GM06990 (cell line): ENCODE measurements at regions not wholly inside any gene's neighbourhood (a gene's known extent, or its start where the extent isn't known, plus 50 kb on each side); places are given as distances from the start of the nearest gene placed in this dataset.

ENCODE experiments used
- DNase-seq: peaks from one replicate; pipeline ENCODE4 v3.0.0-alpha.2; 2011; ENCODE audit not compliant: insufficient read length; ENCODE audit errors: extremely low read depth
- H3K27me3 ChIP-seq: replicated peaks from 2 replicates; pipeline ENCODE4 v1.6.0; 2011; ENCODE audit warnings: low read length; ENCODE audit not compliant: control insufficient read depth, insufficient read depth
- H3K36me3 ChIP-seq: 2 replicates; pipeline ENCODE4 v1.5.1; 2011; ENCODE audit warnings: low read length; ENCODE audit not compliant: control insufficient read depth, insufficient read depth
- H3K4me3 ChIP-seq: replicated peaks from 2 replicates; pipeline ENCODE4 v1.5.1; 2011; ENCODE audit warnings: low read depth, mild to moderate bottlenecking, control low read depth, low read length
- TF ChIP-seq, protein P1 (sequence below): IDR thresholded peaks from 2 replicates; pipeline ENCODE4 v1.5.1; 2011; ENCODE audit warnings: low read length, control low read depth, mild to moderate bottlenecking, inconsistent platforms; ENCODE audit not compliant: insufficient read depth, poor library complexity, severe bottlenecking

DNA sequence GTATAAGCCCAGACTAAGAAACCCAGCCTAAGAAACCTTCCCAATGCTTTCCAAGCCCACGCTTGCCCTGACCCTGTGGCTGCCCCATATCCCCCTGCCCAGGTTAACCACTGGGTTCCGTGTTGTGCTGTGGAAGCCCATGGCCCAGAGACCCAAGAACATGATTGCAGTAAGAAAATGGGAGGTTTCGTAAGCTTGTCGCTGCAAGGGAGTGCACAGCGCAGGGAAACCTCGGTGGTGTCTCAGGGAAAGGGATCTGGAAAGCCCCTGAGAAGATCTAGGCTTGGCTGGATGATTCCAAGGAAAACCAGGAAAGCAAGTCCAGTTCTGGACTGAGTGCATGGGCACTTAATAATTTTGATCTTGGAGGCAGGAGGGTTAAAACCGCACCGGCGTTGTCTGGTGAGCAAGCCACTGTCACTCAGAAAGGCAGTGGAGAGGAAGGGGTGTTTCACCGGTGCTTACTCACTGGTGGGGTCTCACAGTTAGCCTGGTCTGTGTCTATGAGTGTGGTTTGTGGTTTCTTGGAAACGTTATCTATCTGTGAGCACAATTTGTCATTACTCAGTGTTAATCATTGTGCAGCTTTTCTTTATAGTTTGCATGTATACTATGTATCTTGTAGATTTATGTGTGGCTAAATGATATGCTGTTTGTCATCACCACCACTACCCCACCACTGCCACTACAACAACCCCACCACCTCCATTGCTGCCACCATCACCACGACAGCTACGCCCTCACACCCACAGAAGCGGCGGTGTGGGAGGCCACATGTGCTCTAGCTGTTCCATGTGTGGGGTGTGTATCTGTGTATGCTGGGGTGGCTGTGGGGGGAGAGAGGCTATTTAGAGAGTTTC is 53.3 kb upstream of the PRDM11 start:
- no peak for DNase-seq
- Histone ChIP-seq H3K27me3 (peaks cover 3% of the 10 kb centered on the region), H3K4me3 (no peak overlapping the region), H3K36me3 (no peaks in the 10 kb centered on the region)
- TF ChIP-seq, protein P1, sequence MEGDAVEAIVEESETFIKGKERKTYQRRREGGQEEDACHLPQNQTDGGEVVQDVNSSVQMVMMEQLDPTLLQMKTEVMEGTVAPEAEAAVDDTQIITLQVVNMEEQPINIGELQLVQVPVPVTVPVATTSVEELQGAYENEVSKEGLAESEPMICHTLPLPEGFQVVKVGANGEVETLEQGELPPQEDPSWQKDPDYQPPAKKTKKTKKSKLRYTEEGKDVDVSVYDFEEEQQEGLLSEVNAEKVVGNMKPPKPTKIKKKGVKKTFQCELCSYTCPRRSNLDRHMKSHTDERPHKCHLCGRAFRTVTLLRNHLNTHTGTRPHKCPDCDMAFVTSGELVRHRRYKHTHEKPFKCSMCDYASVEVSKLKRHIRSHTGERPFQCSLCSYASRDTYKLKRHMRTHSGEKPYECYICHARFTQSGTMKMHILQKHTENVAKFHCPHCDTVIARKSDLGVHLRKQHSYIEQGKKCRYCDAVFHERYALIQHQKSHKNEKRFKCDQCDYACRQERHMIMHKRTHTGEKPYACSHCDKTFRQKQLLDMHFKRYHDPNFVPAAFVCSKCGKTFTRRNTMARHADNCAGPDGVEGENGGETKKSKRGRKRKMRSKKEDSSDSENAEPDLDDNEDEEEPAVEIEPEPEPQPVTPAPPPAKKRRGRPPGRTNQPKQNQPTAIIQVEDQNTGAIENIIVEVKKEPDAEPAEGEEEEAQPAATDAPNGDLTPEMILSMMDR, result no peak

DNA sequence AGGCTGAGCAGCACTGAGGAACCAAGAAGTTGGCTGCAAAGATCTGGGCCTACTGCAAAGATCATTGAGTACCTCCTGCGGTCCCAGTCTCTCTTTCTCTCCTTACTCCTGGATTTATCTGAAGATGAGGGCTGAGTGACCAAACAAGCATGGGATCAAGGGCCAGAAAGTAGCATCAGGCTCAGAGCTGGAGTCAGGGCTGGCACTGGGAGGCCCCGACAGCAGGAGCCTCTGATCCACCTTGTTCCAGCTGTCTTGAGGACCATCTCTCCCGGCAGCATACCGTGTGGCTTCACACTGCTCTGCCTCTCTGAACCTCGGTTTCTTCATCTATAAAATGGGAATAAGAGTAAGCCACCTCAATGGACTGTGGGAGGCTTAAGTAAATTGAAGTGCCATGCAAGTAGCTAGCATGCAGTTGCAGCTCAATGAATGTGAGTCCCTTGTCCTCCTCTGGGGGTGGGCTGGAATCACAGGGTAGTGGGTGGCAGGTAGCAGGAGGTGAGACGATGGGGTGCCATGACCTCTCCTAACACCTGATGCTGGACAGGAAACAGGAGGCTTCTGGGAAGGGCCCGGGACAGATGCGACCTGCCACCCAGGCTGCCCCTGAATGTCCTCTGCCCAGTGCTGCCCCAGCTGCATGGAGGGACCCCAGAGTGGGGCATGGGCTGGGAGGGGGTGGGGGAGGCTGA is 52.5 kb upstream of the PRDM11 start:
- Histone ChIP-seq H3K36me3 (no peaks in the 10 kb centered on the region), H3K4me3 (no peak overlapping the region), H3K27me3 (peaks cover 1% of the 10 kb centered on the region; the same call in 1 of the 2 replicates)
- TF ChIP-seq, protein P1, result no peak
- DNase-seq, result no peak

DNA sequence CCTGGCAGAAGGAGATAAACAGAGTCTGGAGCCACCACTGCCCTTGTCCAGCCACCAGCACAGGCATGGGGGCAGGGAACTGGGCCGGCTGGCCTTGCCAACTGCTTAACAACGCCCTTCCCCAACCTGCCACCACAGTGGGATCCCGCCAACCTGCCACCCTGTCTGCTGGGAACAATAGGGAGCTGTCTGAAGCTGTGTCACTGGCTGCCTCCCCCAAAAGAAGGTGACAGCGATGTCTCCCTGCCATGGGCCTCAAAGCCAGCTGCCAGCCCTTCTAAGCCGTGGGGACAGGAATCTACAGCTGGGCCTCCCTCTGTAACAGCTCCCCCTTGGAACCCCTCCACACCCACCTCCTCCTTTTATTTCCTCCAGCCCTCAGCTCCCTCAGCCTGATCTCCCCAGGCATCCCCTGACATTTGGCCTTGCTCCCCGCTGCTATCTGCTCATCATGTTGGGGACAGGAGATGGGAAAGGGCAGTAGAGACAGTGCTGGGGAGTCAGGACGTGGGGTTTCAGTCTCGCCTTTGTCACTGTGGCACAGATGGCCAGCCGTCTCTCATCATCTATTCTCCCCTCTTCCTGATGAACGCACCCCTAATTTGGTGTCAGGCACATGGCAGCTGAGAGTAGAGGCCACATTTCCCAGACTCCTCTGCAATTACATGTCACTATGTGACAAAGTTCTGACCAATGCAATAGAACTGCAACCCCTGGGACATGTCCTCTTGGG is 51.3 kb upstream of the PRDM11 start:
- no peak for DNase-seq
- Histone ChIP-seq H3K4me3 (no peak overlapping the region), H3K27me3 (peaks cover 1% of the 10 kb centered on the region; the same call in 1 of the 2 replicates), H3K36me3 (no peaks in the 10 kb centered on the region)
- TF ChIP-seq, protein P1, result no peak

DNA sequence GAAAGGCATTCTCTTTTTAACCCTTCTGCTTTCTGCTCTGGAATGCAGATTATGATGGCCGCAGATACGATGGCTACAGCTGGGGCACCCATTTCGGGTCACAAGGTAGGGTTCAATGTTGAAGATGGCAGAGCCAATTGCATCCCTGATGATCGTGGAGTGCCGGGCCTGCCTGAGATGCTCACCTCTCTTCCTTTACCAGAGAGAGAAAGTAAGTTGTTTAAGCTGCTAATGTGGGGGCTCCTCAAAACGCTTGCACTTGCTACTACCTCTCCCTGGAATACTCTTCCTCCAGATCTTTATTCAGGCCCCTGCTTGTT is 50.8 kb upstream of the PRDM11 start:
- Histone ChIP-seq H3K36me3 (no peaks in the 10 kb centered on the region), H3K27me3 (peaks cover 1% of the 10 kb centered on the region; the same call in 1 of the 2 replicates), H3K4me3 (no peak overlapping the region)
- no peak for DNase-seq
- TF ChIP-seq, protein P1, result no peak

DNA sequence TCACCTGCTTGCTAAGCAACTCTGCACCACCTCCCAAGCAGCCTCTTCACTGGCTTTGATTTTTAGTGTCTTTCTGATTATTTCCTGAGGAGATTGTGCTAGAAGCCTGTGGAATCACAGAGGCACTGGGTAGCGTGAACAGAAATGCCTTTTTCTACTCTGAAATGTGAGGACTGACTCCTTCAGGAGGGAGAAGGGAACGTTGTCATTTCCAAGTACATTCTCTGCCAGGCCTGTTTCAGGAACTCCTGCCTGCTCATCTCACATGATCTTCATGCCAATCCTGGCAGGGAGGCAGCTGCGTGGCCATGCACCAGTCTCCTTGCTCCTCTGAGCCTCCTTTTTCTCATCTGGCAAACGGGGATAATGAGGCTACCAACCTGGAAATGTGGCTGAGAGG is 49.8 kb upstream of the PRDM11 start:
- TF ChIP-seq, protein P1, result no peak
- peaks cover 1% of the 10 kb centered on the region; the same call in 1 of the 2 replicates for H3K27me3 ChIP-seq
- no peak for DNase-seq
- no peak overlapping the region for H3K4me3 ChIP-seq
- no peaks in the 10 kb centered on the region for H3K36me3 ChIP-seq
